Kidney epithelial cell (primary cell): ENCODE measurements at regions not wholly inside any gene's neighbourhood (a gene's known extent, or its start where the extent isn't known, plus 50 kb on each side); places are given as distances from the start of the nearest gene placed in this dataset.

ENCODE experiments used
- DNase-seq: peaks from one replicate; pipeline ENCODE4 v3.0.0-alpha.2; 2010; ENCODE audit warnings: low read depth
- H3K27me3 ChIP-seq: 2 replicates; pipeline ENCODE4 v1.6.0; 2011; ENCODE audit warnings: low read length; ENCODE audit not compliant: control insufficient read depth, insufficient read depth
- H3K36me3 ChIP-seq: 2 replicates; pipeline ENCODE4 v1.5.1; 2011; ENCODE audit warnings: low read length; ENCODE audit not compliant: control insufficient read depth, insufficient read depth
- H3K4me3 ChIP-seq: 2 replicates; pipeline ENCODE4 v1.5.1; 2011; ENCODE audit warnings: low read depth, mild to moderate bottlenecking, control low read depth, low read length
- TF ChIP-seq, protein P1 (sequence below): IDR thresholded peaks from 2 replicates; pipeline ENCODE4 v1.5.1; 2011; ENCODE audit warnings: mild to moderate bottlenecking, moderate library complexity, low read length, control low read depth, inconsistent platforms; ENCODE audit not compliant: insufficient read depth, poor library complexity, severe bottlenecking

DNA sequence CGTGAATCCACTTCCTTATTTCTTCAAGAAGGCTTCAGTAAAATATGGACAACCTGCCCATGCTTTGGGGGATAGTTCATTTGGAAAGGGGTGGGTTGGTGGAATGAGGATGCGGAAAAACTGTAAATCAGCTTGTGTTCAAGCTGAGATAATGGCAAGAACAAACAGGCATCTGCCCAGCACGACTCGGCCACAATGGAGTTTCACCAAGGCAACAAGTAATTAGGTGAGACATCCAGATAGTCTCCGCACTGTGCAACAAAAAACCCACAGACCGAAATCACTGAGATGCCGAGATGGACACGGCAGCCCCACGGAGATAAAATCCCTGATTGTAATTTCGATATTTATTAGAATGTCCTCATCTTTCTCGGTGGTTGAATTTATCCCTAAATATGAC lies 455.2 kb downstream of the AJAP1 start:
- Histone ChIP-seq H3K27me3 (no peaks in the 10 kb centered on the region), H3K36me3 (no peaks in the 10 kb centered on the region), H3K4me3 (no peak overlapping the region)
- TF ChIP-seq, protein P1, sequence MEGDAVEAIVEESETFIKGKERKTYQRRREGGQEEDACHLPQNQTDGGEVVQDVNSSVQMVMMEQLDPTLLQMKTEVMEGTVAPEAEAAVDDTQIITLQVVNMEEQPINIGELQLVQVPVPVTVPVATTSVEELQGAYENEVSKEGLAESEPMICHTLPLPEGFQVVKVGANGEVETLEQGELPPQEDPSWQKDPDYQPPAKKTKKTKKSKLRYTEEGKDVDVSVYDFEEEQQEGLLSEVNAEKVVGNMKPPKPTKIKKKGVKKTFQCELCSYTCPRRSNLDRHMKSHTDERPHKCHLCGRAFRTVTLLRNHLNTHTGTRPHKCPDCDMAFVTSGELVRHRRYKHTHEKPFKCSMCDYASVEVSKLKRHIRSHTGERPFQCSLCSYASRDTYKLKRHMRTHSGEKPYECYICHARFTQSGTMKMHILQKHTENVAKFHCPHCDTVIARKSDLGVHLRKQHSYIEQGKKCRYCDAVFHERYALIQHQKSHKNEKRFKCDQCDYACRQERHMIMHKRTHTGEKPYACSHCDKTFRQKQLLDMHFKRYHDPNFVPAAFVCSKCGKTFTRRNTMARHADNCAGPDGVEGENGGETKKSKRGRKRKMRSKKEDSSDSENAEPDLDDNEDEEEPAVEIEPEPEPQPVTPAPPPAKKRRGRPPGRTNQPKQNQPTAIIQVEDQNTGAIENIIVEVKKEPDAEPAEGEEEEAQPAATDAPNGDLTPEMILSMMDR = no peak
- no peak for DNase-seq

DNA sequence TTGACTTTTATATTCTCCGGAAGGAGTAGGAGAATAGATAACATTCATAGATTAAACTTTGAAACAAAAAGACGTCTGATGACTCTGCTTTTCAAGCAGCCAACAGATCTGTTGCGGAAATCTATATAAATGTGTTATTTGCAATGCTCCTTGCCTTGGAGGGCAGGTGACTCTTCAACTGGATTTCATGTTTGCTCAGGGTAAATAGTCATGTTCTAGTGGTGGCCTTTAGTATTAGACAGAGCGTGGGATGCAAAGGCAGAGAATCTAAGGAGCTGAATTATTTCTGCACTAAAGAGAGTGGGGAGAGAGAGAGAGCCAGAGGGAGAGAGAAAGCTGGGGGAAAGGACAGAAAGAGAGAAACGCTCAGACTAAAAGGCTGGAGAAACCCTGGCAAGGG lies 454.3 kb downstream of the AJAP1 start:
- no peaks in the 10 kb centered on the region for H3K27me3 ChIP-seq
- no peak for DNase-seq
- H3K4me3 ChIP-seq = no peak overlapping the region
- no peaks in the 10 kb centered on the region for H3K36me3 ChIP-seq
- TF ChIP-seq, protein P1 = no peak

DNA sequence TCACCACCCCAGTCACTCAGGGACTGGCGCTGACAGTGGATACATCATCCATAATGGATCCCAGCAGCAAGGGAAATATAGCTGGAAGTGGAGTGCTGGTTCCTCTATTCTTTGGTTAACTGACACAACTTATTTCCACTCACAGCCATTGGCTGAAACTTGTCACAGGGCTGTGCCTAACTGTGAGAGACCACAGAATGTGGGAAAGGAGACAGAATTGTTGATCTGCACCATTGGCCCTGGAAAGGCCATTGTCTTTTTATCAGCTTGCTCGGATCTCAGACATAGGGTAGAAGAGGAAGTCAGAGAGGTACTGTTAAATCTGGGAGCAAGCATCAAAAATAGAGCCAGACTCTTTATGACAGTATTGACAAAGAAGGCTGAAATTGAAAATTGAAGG lies 451.3 kb downstream of the AJAP1 start:
- no peaks in the 10 kb centered on the region for H3K27me3 ChIP-seq
- DNase-seq = no peak
- no peaks in the 10 kb centered on the region for H3K36me3 ChIP-seq
- TF ChIP-seq, protein P1 = no peak
- H3K4me3 ChIP-seq = no peak overlapping the region

DNA sequence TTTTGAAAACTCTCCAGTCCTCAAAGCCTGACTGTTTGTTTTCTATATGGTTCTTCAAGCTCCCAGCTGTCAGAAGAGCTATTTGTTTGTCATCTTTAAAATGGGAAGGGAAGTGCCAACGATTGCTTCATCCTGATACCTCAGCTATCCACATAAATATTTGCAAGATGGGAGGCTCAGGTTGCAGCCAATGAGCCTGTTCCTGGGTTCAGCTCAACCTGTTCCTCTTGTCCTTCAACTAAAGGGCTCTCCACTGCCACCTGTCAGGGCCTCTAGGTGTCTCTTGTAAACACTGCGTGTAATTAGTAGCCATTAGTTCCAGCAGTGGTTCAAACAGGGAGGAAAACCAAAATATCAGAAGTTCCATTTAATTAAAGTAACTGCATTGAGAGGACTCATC lies 445.1 kb downstream of the AJAP1 start:
- Histone ChIP-seq H3K4me3 (no peak overlapping the region), H3K27me3 (no peaks in the 10 kb centered on the region), H3K36me3 (no peaks in the 10 kb centered on the region)
- TF ChIP-seq, protein P1 = no peak
- DNase-seq = no peak

DNA sequence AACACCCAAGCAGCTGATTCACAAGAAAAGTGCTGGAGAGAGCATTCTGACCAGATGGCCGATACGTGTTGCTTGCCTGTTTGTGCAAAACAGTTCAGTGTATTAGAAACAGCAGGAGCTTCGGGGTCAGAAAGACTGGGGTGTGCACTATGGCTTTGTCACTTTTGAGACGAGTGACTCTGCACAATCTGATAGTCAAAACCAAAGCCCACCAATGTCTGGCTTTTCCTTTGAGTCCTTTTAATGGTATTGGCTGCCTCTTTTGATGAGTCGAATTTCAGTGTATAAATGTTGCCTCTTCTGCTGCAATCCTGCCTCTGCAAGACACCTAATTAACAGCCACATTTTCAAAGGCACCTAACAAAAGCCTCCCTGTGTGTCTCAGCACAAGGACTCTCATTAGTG lies 444.6 kb downstream of the AJAP1 start:
- Histone ChIP-seq H3K36me3 (no peaks in the 10 kb centered on the region), H3K4me3 (no peak overlapping the region), H3K27me3 (no peaks in the 10 kb centered on the region)
- TF ChIP-seq, protein P1 = no peak
- DNase-seq = no peak

DNA sequence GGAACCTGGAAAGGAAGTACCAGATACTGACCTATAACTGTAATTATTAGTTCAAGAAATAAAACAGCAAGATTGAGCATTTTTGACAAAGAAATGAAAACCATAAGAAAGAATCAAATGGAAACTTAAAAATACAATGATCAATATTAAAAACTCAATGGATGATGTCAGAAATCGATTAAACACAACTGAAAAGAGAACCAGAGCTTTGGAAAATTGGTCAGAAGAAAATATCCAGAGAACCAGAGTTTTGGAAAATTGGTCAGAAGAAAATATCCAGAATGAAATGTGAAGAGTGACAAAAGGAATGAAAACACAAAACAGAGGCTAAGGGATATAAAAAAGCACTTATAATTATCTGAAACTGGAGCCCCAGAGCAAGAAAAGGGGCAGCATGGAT lies 438.6 kb downstream of the AJAP1 start:
- Histone ChIP-seq H3K4me3 (no peak overlapping the region), H3K36me3 (no peaks in the 10 kb centered on the region), H3K27me3 (no peaks in the 10 kb centered on the region)
- TF ChIP-seq, protein P1 = no peak
- DNase-seq = no peak
